Prostate gland (tissue), 2 donors: ENCODE measurements at regions not wholly inside any gene's neighbourhood (a gene's known extent, or its start where the extent isn't known, plus 50 kb on each side); places are given as distances from the start of the nearest gene placed in this dataset.

Experiments
- POLR2A ChIP-seq: fragments of 450-650 bp; IDR thresholded peaks from one replicate; pipeline ENCODE4 v1.6.1; 2016; ENCODE audit warnings: antibody characterized with exemption, mild to moderate bottlenecking
- POLR2AphosphoS5 ChIP-seq: sonication (generic); formaldehyde crosslinking; IDR thresholded peaks from one replicate; pipeline ENCODE4 v1.6.1; 2017; ENCODE audit warnings: antibody characterized with exemption
- TF ChIP-seq, protein P1 (sequence below), 4 experiments: fragments of 200-600 bp in 2 of 4; fragments of 450-650 bp in 2 of 4; sonication (generic) in 2 of 4; IDR thresholded peaks; 1 replicate in 3 of 4; 2 replicates in 1 of 4; pipeline ENCODE4 v1.5.1; 2016 to 2019; ENCODE audit warnings: antibody characterized with exemption in 4 of 4, mild to moderate bottlenecking in 2 of 4, moderate library complexity in 2 of 4

DNA sequence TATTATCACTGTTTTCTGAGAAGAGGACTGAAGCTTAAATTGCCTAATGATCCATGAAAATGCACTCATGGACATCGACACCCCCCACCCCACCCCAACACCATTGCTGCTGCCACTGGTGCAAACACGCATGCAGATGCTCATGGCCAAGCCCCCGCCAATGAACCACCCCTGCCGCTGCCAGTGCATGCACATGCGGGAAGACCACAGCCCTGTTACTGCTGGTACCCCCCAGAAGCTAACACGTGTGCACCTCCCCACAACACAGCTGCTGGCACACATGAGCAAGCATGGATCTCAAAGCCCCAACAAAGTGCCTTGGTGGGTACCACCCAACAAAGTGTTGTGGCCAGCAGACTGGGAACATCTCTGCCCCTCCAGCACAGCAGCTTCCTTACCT is 594.1 kb upstream of the FAT1 start:
- TF ChIP-seq, protein P1, sequence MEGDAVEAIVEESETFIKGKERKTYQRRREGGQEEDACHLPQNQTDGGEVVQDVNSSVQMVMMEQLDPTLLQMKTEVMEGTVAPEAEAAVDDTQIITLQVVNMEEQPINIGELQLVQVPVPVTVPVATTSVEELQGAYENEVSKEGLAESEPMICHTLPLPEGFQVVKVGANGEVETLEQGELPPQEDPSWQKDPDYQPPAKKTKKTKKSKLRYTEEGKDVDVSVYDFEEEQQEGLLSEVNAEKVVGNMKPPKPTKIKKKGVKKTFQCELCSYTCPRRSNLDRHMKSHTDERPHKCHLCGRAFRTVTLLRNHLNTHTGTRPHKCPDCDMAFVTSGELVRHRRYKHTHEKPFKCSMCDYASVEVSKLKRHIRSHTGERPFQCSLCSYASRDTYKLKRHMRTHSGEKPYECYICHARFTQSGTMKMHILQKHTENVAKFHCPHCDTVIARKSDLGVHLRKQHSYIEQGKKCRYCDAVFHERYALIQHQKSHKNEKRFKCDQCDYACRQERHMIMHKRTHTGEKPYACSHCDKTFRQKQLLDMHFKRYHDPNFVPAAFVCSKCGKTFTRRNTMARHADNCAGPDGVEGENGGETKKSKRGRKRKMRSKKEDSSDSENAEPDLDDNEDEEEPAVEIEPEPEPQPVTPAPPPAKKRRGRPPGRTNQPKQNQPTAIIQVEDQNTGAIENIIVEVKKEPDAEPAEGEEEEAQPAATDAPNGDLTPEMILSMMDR (IDR thresholded peaks at IDR 0.05): no peak
- TF ChIP-seq POLR2A (no peak), POLR2AphosphoS5 (no peak)
